GM23338 (cell line): ENCODE measurements at regions not wholly inside any gene's neighbourhood (a gene's known extent, or its start where the extent isn't known, plus 50 kb on each side); places are given as distances from the start of the nearest gene placed in this dataset.

Source experiments
- CREB1 ChIP-seq: fragments of 250-450 bp; sonication (Bioruptor Pico); IDR thresholded peaks from 2 replicates; pipeline ENCODE4 v1.5.0; 2020; ENCODE audit warnings: low read depth, mild to moderate bottlenecking, moderate library complexity
- EZH2 ChIP-seq: fragments of 200-600 bp; sonication (generic); IDR thresholded peaks from one replicate; pipeline ENCODE4 v1.8.0; 2017; ENCODE audit warnings: antibody characterized with exemption, mild to moderate bottlenecking, low read depth; ENCODE audit not compliant: unreplicated experiment
- EZH2phosphoT487 ChIP-seq: fragments of 200-600 bp; sonication (generic); IDR thresholded peaks from one replicate; pipeline ENCODE4 v1.8.1; 2018; ENCODE audit warnings: antibody characterized with exemption; ENCODE audit not compliant: unreplicated experiment
- POLR2AphosphoS5 ChIP-seq: IDR thresholded peaks from 2 replicates; pipeline ENCODE4 v1.6.1; 2016; ENCODE audit warnings: antibody characterized with exemption, low read depth
- STAT1 ChIP-seq: IDR thresholded peaks from one replicate; pipeline ENCODE4 v1.6.1; 2016; ENCODE audit warnings: antibody characterized with exemption; ENCODE audit not compliant: unreplicated experiment
- ZNF114 ChIP-seq: fragments of 250-450 bp; sonication (Bioruptor Pico); IDR thresholded peaks from 2 replicates; pipeline ENCODE4 v1.5.0; 2020; ENCODE audit warnings: mild to moderate bottlenecking, moderate library complexity
- TF ChIP-seq, protein P1 (sequence below), 2 experiments: fragments of 200-600 bp in 1 of 2; sonication (generic) in 1 of 2; conservative IDR thresholded peaks; 2 replicates each; pipeline versions ENCODE4 v1.5.1 to v1.6.1; 2016 to 2017; ENCODE audit warnings: antibody characterized with exemption in 2 of 2, low read depth in 2 of 2, mild to moderate bottlenecking in 2 of 2, moderate library complexity in 1 of 2
- TF ChIP-seq, protein P2 (sequence below): fragments of 250-450 bp; sonication (Bioruptor Pico); IDR thresholded peaks from 2 replicates; pipeline ENCODE4 v1.5.0; 2020; ENCODE audit warnings: mild to moderate bottlenecking, moderate library complexity
- TF ChIP-seq, protein P3 (sequence below): IDR thresholded peaks from one replicate; pipeline ENCODE4 v1.6.1; 2018; ENCODE audit warnings: antibody characterized with exemption; ENCODE audit not compliant: unreplicated experiment
- TF ChIP-seq, protein P4 (sequence below): IDR thresholded peaks from 2 replicates; pipeline ENCODE4 v1.6.1; 2016; ENCODE audit warnings: antibody characterized with exemption

DNA sequence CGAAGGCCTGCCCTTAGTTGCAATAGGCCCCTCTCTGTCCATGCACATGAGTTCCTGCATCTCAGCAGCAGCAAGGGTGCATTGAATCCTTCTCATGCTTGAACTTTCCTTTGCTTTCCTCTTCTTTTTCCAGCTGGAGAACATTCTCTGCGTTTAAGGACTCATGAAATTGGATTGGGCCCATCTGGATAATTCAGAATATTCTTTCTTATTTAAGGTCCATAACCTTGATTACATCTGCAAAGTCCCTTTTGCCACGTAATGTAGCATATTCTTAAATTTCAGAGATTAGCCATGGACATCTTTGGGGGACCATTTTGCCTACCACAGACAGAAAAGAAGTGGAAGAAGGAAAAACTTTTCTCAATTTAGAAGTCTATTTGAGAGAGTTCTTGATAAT is 159.7 kb upstream of the C21orf91 start:
- TF ChIP-seq, protein P1, sequence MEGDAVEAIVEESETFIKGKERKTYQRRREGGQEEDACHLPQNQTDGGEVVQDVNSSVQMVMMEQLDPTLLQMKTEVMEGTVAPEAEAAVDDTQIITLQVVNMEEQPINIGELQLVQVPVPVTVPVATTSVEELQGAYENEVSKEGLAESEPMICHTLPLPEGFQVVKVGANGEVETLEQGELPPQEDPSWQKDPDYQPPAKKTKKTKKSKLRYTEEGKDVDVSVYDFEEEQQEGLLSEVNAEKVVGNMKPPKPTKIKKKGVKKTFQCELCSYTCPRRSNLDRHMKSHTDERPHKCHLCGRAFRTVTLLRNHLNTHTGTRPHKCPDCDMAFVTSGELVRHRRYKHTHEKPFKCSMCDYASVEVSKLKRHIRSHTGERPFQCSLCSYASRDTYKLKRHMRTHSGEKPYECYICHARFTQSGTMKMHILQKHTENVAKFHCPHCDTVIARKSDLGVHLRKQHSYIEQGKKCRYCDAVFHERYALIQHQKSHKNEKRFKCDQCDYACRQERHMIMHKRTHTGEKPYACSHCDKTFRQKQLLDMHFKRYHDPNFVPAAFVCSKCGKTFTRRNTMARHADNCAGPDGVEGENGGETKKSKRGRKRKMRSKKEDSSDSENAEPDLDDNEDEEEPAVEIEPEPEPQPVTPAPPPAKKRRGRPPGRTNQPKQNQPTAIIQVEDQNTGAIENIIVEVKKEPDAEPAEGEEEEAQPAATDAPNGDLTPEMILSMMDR (conservative IDR thresholded peaks at IDR 0.05; ENCODE audit: low read depth in 2 of 2), result no peak
- TF ChIP-seq EZH2 (no peak), POLR2AphosphoS5 (no peak), ZNF114 (CRISPR knock-in tag) (no peak), EZH2phosphoT487 (no peak), CREB1 (CRISPR knock-in tag) (no peak), STAT1 (no peak)
- TF ChIP-seq, protein P2, sequence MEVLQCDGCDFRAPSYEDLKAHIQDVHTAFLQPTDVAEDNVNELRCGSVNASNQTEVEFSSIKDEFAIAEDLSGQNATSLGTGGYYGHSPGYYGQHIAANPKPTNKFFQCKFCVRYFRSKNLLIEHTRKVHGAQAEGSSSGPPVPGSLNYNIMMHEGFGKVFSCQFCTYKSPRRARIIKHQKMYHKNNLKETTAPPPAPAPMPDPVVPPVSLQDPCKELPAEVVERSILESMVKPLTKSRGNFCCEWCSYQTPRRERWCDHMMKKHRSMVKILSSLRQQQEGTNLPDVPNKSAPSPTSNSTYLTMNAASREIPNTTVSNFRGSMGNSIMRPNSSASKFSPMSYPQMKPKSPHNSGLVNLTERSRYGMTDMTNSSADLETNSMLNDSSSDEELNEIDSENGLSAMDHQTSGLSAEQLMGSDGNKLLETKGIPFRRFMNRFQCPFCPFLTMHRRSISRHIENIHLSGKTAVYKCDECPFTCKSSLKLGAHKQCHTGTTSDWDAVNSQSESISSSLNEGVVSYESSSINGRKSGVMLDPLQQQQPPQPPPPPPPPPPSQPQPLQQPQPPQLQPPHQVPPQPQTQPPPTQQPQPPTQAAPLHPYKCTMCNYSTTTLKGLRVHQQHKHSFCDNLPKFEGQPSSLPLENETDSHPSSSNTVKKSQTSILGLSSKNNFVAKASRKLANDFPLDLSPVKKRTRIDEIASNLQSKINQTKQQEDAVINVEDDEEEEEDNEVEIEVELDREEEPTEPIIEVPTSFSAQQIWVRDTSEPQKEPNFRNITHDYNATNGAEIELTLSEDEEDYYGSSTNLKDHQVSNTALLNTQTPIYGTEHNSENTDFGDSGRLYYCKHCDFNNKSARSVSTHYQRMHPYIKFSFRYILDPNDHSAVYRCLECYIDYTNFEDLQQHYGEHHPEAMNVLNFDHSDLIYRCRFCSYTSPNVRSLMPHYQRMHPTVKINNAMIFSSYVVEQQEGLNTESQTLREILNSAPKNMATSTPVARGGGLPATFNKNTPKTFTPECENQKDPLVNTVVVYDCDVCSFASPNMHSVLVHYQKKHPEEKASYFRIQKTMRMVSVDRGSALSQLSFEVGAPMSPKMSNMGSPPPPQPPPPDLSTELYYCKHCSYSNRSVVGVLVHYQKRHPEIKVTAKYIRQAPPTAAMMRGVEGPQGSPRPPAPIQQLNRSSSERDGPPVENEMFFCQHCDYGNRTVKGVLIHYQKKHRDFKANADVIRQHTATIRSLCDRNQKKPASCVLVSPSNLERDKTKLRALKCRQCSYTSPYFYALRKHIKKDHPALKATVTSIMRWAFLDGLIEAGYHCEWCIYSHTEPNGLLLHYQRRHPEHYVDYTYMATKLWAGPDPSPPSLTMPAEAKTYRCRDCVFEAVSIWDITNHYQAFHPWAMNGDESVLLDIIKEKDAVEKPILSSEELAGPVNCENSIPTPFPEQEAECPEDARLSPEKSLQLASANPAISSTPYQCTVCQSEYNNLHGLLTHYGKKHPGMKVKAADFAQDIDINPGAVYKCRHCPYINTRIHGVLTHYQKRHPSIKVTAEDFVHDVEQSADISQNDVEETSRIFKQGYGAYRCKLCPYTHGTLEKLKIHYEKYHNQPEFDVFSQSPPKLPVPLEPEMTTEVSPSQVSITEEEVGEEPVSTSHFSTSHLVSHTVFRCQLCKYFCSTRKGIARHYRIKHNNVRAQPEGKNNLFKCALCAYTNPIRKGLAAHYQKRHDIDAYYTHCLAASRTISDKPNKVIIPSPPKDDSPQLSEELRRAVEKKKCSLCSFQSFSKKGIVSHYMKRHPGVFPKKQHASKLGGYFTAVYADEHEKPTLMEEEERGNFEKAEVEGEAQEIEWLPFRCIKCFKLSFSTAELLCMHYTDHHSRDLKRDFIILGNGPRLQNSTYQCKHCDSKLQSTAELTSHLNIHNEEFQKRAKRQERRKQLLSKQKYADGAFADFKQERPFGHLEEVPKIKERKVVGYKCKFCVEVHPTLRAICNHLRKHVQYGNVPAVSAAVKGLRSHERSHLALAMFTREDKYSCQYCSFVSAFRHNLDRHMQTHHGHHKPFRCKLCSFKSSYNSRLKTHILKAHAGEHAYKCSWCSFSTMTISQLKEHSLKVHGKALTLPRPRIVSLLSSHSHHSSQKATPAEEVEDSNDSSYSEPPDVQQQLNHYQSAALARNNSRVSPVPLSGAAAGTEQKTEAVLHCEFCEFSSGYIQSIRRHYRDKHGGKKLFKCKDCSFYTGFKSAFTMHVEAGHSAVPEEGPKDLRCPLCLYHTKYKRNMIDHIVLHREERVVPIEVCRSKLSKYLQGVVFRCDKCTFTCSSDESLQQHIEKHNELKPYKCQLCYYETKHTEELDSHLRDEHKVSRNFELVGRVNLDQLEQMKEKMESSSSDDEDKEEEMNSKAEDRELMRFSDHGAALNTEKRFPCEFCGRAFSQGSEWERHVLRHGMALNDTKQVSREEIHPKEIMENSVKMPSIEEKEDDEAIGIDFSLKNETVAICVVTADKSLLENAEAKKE (CRISPR knock-in tag), result no peak
- TF ChIP-seq, protein P3, sequence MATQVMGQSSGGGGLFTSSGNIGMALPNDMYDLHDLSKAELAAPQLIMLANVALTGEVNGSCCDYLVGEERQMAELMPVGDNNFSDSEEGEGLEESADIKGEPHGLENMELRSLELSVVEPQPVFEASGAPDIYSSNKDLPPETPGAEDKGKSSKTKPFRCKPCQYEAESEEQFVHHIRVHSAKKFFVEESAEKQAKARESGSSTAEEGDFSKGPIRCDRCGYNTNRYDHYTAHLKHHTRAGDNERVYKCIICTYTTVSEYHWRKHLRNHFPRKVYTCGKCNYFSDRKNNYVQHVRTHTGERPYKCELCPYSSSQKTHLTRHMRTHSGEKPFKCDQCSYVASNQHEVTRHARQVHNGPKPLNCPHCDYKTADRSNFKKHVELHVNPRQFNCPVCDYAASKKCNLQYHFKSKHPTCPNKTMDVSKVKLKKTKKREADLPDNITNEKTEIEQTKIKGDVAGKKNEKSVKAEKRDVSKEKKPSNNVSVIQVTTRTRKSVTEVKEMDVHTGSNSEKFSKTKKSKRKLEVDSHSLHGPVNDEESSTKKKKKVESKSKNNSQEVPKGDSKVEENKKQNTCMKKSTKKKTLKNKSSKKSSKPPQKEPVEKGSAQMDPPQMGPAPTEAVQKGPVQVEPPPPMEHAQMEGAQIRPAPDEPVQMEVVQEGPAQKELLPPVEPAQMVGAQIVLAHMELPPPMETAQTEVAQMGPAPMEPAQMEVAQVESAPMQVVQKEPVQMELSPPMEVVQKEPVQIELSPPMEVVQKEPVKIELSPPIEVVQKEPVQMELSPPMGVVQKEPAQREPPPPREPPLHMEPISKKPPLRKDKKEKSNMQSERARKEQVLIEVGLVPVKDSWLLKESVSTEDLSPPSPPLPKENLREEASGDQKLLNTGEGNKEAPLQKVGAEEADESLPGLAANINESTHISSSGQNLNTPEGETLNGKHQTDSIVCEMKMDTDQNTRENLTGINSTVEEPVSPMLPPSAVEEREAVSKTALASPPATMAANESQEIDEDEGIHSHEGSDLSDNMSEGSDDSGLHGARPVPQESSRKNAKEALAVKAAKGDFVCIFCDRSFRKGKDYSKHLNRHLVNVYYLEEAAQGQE, result no peak
- TF ChIP-seq, protein P4, sequence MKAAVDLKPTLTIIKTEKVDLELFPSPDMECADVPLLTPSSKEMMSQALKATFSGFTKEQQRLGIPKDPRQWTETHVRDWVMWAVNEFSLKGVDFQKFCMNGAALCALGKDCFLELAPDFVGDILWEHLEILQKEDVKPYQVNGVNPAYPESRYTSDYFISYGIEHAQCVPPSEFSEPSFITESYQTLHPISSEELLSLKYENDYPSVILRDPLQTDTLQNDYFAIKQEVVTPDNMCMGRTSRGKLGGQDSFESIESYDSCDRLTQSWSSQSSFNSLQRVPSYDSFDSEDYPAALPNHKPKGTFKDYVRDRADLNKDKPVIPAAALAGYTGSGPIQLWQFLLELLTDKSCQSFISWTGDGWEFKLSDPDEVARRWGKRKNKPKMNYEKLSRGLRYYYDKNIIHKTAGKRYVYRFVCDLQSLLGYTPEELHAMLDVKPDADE, result no peak
